ENCODE measurements at regions not wholly inside any gene's neighbourhood (a gene's known extent, or its start where the extent isn't known, plus 50 kb on each side); places are given as distances from the start of the nearest gene placed in this dataset.
A peak's percentile ranks its signal among the peaks of the same experiment; 100 is the strongest.
"Not testable (repeated sequence)": the region's sequence is repeated elsewhere in the genome, so short reads cannot be mapped to it uniquely, and the experiment has no call there.

DNA sequence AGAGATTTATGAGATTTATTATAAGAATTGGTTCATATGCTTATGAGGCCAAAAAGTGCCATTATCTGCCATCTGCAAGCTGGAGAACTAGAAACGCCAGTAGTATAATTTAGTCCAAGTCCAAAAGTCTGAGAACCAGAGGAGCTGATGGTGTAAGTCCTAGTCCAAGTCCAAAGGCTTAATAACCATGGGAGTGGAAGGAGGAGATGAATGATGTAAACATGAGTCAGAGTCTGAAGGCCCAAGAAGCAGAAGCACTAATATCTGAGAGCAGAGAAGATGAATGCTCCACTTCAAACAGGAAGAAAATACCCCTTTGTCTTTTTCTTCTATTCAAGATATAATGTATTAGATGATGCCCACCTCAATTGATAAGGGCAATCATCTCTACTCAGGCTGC, 185.7 kb downstream of the CGGBP1 start:
- peak; percentile 66 for DNase-seq (ENCODE audit: low read depth)

DNA sequence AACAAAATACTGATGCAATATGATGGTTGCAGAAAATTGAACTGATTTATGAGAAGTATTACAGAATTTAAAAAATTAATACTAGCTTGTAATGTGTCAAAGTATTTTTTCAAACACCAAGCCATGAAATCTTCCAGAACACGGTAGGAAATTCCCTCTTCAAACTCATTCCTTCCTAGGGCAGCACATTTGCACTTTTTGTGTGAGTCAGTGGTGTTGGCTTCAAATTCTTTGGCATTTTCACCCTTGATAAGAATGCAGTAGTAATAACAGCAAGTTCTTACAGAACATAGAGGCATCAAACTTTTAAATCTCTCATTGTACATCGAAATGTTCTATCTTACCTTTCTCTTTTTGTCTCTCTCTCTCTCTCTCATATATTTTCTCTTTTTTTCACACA, 191.8 kb downstream of the CGGBP1 start:
- peak; percentile 21 for DNase-seq (ENCODE audit: low read depth)

DNA sequence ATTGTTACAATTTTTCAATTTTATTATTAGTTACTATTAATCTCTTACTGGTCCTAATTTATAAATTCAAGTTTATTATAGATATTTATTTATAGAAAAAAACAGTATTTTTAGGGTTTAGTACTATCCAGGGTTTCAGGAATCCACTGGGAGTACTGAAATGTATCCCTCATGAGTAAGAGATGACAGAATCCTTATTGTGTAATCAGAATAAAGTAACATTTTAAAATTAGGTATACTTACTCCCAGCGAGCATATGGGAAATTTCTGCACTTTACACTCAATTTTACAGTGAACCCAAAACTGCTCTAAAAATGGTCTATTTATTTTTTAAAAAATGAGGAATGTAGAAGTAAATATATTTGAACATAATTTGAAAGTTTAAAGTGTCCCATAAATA, 202.7 kb downstream of the CGGBP1 start:
- peak; percentile 38 for DNase-seq (ENCODE audit: low read depth)

DNA sequence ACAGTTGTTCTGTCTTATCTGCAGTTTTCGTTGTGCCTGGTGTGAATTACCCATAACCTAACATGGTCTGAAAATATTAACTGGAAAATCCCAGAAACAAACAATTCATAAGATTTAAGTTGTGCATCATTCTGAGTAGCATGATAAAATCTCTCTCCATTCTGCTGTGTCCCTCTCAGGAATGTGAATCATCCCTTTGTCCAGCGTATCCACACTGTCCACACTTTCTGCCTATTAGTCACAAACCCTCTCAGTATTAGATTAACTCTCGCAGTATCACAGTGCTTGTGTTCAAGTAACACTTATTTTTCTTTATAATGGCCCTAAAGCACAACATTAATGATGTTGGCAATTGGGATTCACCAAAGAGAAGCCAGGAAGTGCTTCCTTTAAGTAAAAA, 203.2 kb downstream of the CGGBP1 start:
- DNase-seq (ENCODE audit: low read depth) = peak; percentile 67

DNA sequence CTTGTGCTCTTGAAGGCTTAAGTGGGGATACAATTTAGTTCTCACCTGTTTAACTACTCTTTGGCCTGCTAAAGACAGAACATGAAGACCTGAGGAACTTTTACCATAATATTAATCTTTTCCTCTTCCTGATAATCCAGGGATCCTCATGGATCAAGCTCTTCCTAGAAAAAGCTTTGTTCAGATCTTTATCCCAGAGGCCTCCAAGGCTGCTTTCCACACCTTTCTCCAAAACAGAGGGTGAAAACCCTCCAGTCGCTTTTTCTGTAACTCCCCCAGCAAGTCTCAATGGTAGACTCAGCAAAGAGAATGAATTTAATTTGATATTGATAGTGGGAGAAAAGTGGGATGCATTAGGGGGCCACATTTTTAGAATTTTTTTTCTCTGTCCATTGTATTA, 203.6 kb downstream of the CGGBP1 start:
- no peak for DNase-seq (ENCODE audit: low read depth)

DNA sequence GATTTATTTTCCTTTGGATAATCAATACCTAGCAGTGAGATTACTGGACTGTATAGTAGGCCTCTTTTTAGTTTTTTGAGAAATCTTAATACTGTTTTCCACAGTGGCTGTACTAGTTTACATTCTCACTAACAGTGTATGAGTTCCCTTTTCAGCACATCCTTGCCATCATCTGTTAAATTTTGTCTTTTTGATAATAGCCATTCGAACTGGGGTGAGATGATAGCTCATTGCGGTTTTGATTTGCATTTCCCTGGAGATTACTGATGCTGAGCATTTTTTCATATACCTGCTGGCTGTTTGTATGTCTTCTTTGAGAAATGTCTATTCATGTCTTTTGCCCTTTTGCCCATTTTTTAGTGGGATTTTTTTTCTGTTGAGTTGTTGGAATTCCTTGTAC, 210.8 kb downstream of the CGGBP1 start:
- DNase-seq (ENCODE audit: low read depth) = no peak

DNA sequence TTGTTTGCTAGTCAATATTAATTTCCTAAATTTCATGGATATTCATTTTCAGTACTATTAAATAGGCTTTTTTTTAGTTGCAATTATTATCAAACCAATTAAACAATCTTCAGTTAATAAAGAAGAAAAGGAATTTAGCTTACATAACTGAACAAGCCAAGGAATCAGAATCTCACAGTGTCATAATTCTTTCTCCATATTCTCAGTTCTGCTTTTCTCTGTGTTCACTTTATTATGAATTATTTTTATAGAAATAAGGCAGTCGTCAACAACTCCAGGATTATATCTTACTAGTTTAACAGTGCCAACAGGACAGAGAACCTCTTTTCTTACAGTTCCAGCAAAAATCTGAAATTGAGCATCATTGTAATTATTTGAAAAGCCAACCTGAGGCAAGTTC, 221.7 kb downstream of the CGGBP1 start:
- no peak for DNase-seq (ENCODE audit: low read depth)

DNA sequence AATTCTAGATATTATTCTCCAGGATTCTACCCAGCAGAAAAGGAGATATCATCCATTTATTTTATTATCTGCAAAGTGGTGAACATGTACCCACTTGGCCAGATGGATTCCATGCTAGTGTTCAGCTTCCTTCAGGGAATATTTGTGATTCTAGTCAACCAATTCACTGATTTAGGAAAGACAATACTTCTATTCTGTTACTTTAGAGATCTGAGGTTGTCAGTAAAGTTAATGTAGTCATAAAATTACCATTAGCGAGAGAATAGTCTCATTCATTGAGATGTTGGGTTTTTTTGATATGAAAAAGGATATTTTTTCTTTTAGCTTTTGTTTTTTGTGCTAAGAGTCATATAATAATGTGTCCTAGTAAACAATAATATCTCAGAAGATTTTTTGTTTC, 222.8 kb downstream of the CGGBP1 start:
- DNase-seq (ENCODE audit: low read depth) = no peak

DNA sequence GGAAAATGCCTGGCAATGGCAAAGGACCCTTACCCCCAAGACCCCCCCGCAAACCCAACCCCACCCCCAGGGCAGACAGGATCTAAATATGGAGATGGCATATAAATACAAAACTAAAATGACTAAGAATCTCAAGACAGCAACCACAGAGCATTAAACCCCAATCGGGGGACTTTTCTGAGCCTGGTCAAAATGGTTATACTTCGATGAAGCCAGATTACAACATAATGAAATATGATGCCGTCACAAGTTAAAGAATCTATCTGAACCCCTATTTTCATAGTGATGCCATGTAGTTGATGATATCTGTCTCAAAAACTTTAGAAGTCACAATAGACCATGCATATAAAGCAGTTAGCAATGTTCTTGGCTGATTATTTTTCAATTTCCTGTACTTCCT, 223.6 kb downstream of the CGGBP1 start:
- no peak for DNase-seq (ENCODE audit: low read depth)

DNA sequence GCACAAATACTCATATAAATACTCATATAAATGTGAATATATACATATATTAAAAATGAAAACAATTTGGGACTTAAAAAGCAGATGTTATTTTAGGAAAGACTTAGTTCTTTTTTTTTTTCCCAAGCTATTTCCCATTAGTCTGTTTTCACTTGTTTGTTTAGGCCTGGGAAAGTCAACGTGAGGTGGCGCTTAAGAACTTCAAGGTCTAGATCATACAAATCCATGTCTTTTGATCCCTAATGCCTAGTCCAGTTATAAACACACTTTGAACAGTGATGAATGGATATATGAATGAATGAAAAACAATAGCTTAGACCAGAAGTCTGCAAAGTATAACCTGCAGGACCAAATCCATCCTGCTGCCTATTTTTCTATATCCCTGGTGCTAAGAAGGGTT, 224.5 kb downstream of the CGGBP1 start:
- no peak for DNase-seq (ENCODE audit: low read depth)

DNA sequence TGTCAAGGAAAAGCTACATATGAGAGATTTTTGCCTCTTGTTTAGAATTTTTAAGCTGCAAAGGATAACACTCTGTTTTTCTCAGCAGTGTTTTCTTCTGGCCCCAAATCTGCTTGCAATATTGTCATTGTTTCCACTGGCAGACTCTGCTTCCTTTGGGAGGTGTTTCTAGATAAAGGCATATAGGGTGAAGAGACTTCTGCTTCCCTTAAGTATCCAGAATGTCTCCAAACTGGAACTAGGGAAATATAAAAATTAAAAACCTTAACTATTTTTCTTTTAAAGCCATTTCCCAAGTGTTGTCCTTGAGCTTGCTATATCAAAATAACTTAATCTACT, 225.8 kb downstream of the CGGBP1 start:
- DNase-seq (ENCODE audit: low read depth) = no peak

DNA sequence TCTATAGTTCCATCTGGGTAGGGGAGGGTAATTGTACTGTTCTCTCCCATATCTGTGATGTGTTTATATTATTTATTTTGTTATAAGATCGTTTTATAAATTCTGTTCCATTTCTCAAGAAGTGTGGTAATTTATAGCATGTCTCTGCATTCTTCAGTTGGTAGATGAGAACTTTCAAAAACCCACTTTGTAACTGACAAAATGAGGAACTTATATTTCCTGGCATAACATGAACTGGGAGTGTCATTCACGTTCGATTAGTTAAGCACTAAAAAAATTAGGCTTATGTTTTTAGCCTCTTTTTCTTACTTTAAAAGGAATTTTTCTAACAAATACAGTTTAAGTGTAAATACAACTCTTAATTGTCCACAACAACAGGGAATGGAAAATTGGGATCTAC, 230.8 kb downstream of the CGGBP1 start:
- DNase-seq (ENCODE audit: low read depth) = no peak

DNA sequence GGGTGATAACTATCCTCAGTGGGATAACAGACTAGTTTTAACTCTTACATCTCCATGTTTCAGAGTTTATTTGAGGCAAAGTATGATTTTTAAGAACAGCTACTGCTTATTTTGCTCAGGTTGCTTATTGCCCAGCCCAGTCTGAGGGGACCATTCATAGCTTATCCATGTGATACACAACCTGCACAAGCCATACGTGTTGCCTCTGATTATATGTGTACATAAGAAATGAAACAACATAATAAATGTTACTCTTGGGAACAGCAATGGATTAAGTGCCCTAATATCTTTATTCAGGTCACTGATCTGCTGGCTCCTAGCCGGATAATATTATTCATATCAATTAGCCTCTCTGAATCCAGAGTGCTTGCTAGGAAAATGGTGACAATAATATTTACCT, 236.2 kb downstream of the CGGBP1 start:
- DNase-seq (ENCODE audit: low read depth) = no peak

DNA sequence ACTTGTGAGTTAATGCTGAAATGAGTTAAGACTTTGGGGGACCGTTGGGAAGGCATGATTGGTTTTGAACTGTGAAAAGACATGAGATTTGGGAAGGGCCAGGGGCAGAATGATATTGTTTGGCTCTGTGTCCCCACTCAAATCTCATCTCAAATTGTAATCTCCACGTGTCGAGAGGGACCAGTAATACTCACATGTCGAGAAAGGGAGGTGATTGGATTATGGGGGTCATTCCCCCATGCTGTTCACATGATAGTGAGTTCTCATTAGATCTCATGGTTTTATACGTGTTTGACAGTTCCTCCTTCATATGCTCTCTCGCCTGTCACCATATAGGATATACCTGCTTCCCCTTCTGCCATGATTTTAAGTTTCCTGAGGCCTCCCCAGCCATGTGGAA, 245.3 kb downstream of the CGGBP1 start:
- not testable (repeated sequence) for DNase-seq (ENCODE audit: low read depth)

DNA sequence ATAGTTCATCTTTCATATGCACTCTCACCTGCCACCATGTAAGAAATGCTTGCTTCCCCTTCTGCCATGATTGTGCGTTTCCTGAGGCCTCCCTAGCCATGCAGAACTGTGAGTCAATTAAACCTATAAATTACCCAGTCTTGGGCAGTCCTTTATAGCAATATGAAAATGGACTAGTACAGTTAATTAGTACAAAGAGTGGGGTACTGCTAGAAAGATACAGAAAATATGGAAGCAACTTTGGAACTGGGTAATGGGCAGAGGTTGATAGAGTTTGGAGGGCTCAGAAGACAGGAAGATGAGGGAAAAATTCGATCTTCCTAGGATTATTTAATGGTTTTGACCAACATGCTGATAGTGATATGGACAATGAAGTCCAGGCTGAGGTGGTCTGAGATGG, 246.9 kb downstream of the CGGBP1 start:
- DNase-seq (ENCODE audit: low read depth) = no peak

DNA sequence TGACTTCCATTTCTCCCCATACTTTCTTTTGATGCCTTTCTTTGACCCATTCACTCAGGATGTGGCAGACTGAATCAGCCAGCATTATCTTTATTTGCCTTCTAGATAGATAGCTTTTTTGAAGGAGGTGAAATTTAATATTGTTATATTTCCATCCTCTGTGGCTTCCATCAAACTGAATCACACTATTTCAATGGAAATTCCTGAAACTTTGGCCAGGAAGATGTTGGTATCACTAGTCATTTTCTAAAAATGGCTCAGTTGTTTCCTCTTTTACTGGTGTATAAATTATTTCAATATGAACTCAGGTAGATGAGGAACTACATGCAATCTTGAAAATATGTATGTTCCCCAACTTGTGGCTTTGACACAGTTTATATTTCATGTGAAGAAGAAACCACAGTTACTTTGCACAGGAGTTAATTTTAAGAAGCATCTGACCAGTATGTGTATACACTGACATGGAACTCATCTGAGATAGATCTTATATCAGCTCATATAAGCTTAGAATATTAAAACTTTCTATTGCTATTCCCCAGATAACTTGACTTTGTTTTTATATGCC, 248.3 kb downstream of the CGGBP1 start:
- peak; percentile 33 for DNase-seq (ENCODE audit: low read depth)

DNA sequence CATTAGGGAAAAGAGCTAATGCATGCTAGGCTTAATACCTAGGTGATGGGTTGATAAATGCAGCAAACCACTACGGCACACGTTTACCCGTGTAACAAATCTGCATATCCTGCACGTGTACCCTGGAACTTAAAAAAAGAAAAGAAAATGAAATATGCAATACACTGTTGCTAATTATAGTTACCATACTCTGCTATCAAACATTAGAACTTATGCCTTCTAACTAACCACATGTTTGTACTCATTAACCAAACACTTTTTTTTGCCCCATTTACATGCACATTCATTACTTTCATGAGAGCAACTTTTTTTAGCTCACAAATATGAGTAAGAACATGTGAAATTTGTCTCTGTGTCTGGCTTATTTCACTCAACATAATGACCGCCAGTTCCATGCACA, 253.1 kb downstream of the CGGBP1 start:
- no peak for DNase-seq (ENCODE audit: low read depth)

DNA sequence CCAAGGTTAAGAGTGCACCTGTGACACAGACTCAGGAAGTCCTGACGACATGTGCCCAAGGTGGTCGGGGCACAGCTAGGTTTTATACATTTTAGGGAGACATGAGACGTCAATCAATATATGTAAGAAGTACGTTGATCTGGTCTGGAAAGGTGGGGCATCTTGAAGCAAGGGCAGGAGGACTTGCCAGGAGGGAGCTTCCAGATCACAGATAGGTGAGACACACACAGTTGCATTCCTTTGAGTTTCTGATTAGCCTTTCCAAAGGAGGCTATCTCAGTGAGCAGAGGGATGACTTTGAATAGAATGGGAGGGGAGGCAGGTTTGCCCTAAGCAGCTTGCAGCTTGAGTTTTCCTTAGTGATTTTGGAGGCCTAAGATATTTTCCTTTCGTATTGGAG, 257.4 kb downstream of the CGGBP1 start:
- no peak for DNase-seq (ENCODE audit: low read depth)

DNA sequence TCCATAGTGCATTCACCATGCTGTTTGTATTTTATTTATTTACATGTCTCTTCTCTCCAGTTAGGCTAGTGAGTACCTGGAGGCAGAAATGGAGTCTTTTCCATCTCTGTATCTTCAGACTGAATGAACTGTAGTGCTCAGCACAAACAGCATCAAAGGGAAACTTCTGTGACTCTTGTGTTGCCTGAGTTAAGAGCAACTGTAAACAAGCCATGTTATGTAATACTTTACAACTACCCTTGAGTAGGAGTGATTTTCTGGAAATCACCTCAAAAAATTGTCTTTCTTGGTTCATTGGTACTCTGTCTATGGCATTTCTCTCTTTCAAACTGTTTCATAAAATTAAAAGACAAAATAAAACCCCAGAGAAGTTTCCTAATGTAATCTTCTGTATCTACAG, 258.3 kb downstream of the CGGBP1 start:
- DNase-seq (ENCODE audit: low read depth) = no peak

DNA sequence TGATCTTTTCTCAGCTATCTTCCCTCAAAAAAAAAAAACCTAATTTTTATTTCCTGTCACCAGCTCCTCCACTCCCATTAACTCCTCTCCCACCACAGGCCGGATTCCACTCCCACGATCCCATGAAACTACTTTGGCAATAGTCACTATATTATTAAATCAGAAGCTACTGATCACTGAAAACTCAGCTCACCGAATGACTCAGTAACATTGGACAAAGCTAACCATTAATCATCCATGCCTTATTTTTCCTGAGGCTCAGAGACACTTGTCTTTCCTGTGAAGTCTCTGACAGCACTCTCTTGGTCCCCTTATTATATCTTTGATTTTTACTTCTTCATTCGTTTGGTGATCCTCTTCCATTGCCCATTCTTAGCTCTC, 260.2 kb downstream of the CGGBP1 start:
- DNase-seq (ENCODE audit: low read depth) = peak; percentile 30

DNA sequence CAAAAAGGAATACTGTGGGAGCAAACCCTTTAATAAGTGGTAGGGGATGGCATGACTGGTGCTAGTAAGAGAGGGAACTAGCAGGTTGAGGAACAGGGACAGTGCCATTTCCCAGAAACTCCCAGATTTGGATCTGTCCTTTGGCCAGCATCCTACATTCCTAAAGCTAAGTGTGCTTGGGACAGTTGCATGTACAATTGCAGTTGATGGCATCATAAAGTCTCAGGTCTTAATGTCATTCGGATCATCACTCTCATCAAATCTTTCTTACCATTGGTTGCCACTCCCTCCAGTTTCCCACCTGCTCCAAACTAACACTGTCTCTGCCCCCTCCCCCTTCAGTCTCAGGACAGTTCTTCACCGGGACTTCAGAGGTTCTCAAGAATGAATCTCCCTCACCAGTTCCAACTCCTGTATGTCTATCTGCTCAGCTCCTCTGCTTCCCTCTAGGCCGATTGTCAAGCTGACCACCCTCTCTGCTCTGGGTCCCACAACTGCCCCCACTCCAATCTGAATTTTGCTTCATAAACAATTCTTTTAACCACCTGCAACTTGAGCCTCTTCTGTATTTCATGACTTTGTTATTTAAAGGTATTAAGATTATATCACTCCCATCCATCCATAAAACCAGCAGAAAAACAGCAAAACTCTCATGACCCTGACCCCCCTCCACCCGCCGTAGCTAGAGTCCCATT, 260.8 kb downstream of the CGGBP1 start:
- no peak for DNase-seq (ENCODE audit: low read depth)

DNA sequence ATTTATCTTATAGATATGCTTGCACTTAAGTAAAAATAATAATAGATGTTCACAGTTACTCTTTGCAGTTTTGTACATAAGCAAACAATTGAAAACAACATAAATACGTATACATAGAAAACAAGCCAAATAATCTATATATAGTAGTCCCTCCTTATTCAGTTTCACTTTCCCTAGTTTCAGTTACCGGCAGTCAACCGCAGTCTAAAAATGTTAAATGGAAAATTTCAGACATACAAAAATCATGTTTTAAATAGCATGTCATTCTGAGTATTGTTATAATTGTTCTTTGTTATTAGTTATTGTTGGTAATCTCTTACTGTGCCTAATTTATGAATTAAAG, 262.0 kb downstream of the CGGBP1 start:
- no peak for DNase-seq (ENCODE audit: low read depth)

DNA sequence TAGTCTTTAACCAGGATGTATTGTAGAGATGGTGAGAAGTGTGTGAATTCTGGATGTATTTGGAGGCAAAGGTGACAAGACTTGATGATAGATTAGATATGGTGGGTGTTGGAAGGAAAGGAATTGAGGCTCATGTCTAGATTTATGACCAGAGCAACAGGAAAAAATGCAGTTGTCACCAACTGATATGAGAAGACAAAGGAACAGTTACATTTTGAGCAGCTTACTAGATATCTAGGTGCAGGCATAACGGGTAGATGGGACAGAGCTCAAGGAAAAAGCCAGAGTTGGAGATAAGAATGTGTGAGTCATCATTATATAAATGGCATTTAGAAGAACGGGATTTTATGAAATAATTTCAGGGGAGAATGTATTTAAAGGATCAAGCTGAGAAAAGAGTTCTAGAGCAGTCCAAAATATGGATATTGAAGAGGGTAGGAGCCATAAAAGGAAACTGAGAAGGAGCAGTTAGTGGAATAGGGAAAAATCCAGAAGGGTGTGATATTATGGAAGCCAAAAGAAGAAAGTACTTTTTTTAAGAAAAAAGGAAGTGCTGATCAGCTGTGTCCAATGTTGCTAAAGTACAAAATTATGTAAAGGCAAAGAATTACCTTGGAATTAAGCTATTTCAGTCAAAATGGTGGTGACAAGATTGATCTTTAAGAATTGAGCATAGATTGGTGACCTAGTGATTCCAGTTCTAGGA, 262.5 kb downstream of the CGGBP1 start:
- no peak for DNase-seq (ENCODE audit: low read depth)

DNA sequence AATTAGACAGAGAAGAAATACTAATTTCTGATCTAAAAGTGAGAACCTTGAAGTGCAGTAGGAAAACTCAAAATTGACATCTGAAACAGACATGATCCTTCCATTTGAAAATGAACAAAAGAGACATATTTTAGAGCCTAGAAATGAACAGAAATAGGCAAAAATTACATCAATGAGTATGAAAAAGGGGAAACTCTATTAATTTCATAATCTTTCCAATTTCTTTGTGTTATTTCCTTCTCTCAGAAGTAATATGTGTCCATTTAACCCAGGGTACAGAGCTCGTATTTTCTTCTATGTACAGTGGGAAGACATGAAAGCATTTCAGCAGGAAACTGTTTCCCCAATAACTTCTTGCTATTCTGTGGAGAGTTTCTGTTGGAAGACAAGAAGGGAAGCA, 263.1 kb downstream of the CGGBP1 start:
- no peak for DNase-seq (ENCODE audit: low read depth)

Data from stromal cell of bone marrow (primary cell).